T-helper 9 cell (primary cell): ENCODE measurements at regions not wholly inside any gene's neighbourhood (a gene's known extent, or its start where the extent isn't known, plus 50 kb on each side); places are given as distances from the start of the nearest gene placed in this dataset.

Source experiments
- DNase-seq: peaks from one replicate; pipeline ENCODE4 v3.0.0-alpha.2; 2020

- no peak for DNase-seq
Observed at GRCh38 chr21:28445141-28445830, 547.4 kb downstream of the LTN1 start.

GRCh38 chr21:28444557-28444956, 548.1 kb downstream of the LTN1 start:
- no peak for DNase-seq

GRCh38 chr21:28444111-28444510, 548.6 kb downstream of the LTN1 start:
- no peak for DNase-seq

GRCh38 chr21:28442624-28443023, 550.1 kb downstream of the LTN1 start:
- no peak for DNase-seq

- no peak for DNase-seq
Observed at GRCh38 chr21:28442085-28442484, 550.6 kb downstream of the LTN1 start.

- DNase-seq: no peak
Observed at GRCh38 chr21:28439788-28440187, 552.9 kb downstream of the LTN1 start.

GRCh38 chr21:28439251-28439650, 553.4 kb downstream of the LTN1 start:
- DNase-seq: no peak

- no peak for DNase-seq
Observed at GRCh38 chr21:28437061-28437460, 555.6 kb downstream of the LTN1 start.

GRCh38 chr21:28436286-28436932, 556.3 kb downstream of the LTN1 start:
- no peak for DNase-seq

- DNase-seq: no peak
Observed at GRCh38 chr21:28431527-28432200, 561.0 kb downstream of the LTN1 start.

- no peak for DNase-seq
Observed at GRCh38 chr21:28431022-28431421, 561.7 kb downstream of the LTN1 start.

- DNase-seq: no peak
Observed at GRCh38 chr21:28429161-28429560, 563.5 kb downstream of the LTN1 start.

GRCh38 chr21:28427394-28428022, 565.2 kb downstream of the LTN1 start:
- no peak for DNase-seq

- no peak for DNase-seq
Observed at GRCh38 chr21:28426545-28426944, 566.1 kb downstream of the LTN1 start.

GRCh38 chr21:28423521-28424190, 569.0 kb downstream of the LTN1 start:
- no peak for DNase-seq

GRCh38 chr21:28421716-28422524, 570.8 kb downstream of the LTN1 start:
- DNase-seq: no peak

GRCh38 chr21:28419811-28420210, 572.9 kb downstream of the LTN1 start:
- DNase-seq: no peak

- no peak for DNase-seq
Observed at GRCh38 chr21:28418726-28419514, 573.8 kb downstream of the LTN1 start.

- no peak for DNase-seq
Observed at GRCh38 chr21:28410256-28410655, 582.4 kb downstream of the LTN1 start.

GRCh38 chr21:28402616-28402989, 590.1 kb downstream of the LTN1 start:
- no peak for DNase-seq

- no peak for DNase-seq
Observed at GRCh38 chr21:28397040-28397439, 595.6 kb downstream of the LTN1 start.
